ENCODE measurements at regions not wholly inside any gene's neighbourhood (a gene's known extent, or its start where the extent isn't known, plus 50 kb on each side); places are given as distances from the start of the nearest gene placed in this dataset.

DNA sequence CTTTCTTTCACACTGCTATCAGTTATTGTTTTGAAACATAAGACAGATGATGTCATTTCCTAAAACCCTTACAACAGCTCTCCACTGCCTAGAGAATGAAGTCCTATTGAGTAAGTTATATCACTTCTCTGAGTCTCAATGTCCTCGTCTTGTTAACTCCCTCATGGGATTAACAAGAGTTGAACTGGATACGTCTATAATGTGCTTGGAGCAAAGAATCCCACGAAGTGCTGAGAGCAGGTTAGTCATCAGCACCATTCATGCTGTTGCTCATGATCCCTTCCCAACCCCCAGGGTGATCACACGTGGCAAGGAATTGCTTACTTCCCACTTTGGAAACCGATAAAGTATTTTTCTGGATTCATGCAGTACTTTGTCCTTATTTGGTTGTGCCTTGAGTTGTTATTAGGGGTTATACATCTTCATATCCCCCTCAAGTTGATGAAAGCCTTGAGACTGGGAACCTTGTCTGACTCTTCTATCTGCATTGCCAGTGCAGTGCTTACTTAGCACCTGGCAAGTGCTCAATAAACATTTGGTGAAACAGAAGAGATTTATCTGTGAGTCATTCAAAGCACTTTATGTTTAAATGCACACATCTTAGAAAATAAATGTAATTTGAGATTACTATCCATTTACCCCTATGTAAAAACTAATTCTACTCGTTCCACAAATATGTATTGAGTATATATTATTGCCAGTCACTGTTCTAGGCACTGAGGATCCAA, 487.5 kb downstream of the EPM2A start:
- TF ChIP-seq EP300 (IDR thresholded peaks at IDR 0.05) (no peak), POLR2A (IDR thresholded peaks at IDR 0.05) (no peak)

Measured in upper lobe of left lung (tissue), 4 donors.